B cell (primary cell): ENCODE measurements at regions not wholly inside any gene's neighbourhood (a gene's known extent, or its start where the extent isn't known, plus 50 kb on each side); places are given as distances from the start of the nearest gene placed in this dataset.

Experiments
- EZH2 ChIP-seq: IDR thresholded peaks from 2 replicates; pipeline ENCODE4 v1.6.1; 2012; ENCODE audit warnings: borderline replicate concordance, low read depth, mild to moderate bottlenecking, moderate library complexity, low read length; ENCODE audit not compliant: insufficient read depth, poor library complexity, severe bottlenecking
- TF ChIP-seq, protein P1 (sequence below): fragments of 200-600 bp; IDR thresholded peaks from one replicate; pipeline ENCODE4 v1.8.0; 2022; ENCODE audit warnings: antibody characterized with exemption, mild to moderate bottlenecking

DNA sequence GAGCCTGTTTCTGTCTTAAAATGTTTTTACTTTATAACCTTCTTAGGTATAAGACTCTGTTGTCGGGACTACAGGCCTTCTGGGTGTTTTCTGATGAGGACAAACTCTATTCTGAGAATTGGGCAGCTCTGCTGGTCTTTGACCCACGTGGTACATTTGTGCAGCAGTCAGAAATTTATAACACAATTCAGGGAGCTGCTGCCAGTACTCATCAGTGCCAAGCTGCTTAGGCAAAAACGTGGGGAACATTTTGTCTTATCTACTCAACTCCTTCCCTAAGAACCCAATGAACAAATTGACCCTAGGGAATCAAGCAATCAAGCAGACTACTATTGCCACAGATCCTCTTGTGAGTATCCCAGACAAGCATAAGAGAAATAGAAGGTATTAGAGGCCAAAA lies 180.7 kb upstream of the PDZRN3 start:
- TF ChIP-seq, protein P1, sequence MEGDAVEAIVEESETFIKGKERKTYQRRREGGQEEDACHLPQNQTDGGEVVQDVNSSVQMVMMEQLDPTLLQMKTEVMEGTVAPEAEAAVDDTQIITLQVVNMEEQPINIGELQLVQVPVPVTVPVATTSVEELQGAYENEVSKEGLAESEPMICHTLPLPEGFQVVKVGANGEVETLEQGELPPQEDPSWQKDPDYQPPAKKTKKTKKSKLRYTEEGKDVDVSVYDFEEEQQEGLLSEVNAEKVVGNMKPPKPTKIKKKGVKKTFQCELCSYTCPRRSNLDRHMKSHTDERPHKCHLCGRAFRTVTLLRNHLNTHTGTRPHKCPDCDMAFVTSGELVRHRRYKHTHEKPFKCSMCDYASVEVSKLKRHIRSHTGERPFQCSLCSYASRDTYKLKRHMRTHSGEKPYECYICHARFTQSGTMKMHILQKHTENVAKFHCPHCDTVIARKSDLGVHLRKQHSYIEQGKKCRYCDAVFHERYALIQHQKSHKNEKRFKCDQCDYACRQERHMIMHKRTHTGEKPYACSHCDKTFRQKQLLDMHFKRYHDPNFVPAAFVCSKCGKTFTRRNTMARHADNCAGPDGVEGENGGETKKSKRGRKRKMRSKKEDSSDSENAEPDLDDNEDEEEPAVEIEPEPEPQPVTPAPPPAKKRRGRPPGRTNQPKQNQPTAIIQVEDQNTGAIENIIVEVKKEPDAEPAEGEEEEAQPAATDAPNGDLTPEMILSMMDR = no peak
- no peak for TF ChIP-seq EZH2
